Endometrial microvascular endothelial cells (primary cell): ENCODE measurements at regions not wholly inside any gene's neighbourhood (a gene's known extent, or its start where the extent isn't known, plus 50 kb on each side); places are given as distances from the start of the nearest gene placed in this dataset.

Experiments
- in situ Hi-C: cut with HindIII; loops from 2 replicates; pipeline ENCODE4 v1.10.0; 2017; ENCODE audit warnings: low sequenced_read_pairs, low pct_unique_long_range_greater_than_20kb; ENCODE audit errors: inconsistent ontology term

DNA sequence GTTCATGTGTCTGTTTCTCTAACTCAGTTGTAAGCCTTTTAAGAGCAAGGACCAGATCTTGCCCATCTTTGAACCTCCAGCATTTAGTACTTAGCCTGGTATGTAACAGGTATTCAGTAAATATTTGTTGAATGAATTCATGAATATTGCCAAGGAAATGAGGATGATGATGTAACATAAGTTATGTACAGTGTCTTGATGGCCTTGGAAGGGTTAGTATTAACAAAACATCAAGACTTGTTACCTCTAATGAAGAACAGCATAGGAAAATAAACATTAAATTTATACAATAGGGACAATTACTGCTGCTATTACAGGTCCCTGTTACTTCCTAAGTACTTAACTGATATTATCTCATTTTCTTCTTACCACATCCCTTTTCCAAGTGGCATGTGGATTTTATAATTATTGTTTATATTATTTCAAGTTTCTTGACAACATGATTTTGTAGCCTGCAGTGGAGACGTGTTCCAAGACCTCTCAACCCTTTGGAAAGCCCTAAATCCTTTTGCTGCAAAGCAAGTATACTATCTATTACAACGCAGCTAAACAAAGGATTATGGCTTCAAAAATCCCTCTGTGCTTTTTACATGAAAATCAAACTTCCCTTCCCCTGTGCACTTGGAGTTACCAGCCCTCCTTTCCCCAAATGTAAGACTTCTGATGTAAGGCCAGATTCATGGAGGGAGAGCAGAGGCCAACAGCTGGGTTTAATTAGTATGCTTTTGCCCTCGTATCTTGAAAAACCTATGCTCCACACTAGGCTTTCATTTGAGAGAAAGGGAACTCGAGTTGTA is 77.4 kb upstream of the SMIM36 start:
- in situ Hi-C loops: no loop called here

DNA sequence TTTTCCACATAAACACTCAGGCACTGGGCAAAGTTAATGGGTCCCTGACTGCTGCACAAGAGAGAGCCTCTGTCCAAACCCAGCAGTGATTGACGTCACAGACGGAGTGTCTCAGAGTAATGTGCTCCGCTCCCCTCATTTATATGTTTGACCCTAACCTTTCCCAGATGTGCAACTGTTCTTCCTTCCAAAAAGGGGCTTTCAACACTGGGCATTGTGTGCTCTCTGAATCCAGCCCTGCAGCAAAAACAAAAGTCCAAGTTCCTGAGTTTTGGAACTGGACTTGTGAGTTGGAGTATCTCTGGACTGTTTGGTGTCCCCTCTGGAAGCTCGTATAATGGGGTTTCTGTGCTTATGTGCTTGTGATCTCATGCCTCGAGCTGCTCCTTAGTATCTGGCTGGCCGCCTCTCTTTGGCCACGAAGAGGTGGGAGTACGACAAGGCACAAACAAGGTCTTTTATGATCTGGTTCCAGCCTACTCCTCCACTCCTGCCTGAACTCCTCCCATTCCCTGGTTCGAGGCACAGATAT is 76.4 kb upstream of the SMIM36 start:
- in situ Hi-C loops: no loop called here

DNA sequence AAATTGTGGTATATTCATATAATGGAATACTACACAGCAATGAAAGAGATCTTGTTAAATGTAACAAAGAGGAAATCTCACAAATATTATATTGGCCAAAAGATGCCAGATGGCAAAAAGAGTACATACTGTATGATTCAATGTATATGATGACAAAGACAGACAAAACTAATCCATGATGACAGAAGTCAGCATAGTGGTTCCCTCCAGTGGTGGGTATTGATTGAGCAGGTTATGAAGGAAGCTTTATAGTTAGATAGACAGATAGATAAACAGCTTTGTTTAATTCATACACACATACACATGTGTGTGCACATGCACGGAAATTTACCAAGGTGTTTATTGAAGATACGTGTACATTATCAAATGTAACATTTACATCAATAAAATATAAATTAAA is 74.4 kb upstream of the SMIM36 start:
- in situ Hi-C loops: no loop called here

DNA sequence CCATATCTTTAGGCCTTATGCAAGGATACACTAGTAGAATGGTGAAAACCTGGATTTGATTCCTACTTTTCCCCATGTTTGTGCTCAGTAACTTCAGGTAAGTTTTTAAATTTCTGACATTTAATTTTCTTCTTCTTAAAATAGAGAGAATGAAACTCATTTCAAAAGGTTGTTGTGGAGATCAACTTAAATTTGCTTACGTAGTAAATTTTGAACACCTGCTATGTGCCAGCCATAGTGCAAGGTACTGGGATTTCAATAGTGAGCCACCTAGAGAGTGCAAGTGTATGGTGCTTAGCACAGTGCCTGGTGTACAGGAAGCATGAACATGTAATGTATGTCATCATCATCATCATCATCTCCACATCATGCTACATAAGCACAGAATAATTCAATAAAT is 73.6 kb upstream of the SMIM36 start:
- in situ Hi-C loops: no loop called here

DNA sequence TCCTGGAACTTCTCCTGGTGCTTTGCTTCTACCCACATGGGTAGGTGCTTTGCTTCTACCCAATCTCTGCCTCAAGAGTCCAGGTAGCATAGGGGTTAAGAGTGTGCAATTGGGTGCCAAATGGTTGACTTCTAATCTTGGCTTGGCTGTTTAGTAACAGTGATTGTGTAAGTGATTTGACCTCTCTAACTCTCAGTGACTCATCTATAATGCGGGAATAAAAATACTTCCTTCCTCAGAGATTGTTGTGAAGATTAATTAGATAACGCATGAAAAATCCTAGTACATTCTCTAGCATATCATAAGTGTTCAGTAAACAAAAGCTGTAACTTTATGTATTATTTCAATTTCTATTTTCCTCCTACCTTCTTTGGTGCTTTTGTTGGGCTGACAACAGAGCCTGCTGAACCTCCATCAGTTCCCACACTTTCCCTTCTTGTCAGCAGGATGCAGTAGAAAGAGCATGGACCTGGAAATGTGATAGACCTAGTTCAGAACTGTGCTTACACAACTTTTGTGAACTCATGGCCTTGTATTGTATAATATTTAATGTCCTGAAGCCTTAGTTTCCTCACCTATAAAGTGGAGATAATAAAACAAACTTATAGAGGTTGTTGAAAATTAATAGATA is 72.9 kb upstream of the SMIM36 start:
- in situ Hi-C loops: no loop called here

DNA sequence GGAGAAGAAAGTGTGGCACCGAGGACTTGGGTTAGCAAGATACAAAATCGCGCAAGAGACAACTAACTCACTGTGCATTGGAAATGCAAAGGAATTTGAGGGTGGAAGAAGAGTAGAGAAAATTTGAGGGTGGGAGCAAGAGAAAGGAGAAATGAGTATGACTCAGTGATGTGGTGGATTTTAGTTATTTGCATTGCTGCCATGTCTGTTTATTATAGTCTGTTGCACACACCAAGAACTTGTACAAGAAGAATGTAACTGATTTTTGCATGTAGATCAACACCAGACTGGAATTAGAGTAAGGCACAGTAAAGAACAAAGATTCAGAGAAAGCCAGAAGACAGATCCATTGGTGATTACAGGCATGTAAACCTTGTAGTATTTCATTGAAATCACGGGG is 71.6 kb upstream of the SMIM36 start:
- in situ Hi-C loops: no loop called here

DNA sequence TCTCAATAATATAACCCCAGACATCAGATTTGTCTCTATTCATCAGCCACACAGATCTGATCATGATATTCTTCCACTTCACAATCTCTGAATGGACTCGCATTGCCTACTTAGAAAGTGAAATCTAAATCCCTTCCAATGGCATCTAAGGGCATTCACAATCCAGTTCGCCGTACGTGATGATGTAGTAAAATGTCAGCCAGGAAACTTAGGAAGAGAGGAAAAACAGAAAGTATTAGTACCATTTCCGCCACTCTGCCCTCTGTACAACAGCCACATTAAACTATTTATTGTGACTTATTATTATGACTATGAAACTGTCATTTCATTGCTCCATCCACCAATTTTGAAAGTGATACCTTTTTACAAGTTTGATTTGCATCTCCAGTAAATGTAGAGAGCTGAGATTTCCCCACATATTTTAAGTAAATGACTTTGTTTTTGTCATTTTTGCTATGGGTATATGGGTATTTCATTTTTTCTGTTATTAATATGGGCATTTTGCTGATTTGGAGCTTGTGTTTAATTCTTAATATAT is 69.4 kb upstream of the SMIM36 start:
- in situ Hi-C loops: no loop called here

DNA sequence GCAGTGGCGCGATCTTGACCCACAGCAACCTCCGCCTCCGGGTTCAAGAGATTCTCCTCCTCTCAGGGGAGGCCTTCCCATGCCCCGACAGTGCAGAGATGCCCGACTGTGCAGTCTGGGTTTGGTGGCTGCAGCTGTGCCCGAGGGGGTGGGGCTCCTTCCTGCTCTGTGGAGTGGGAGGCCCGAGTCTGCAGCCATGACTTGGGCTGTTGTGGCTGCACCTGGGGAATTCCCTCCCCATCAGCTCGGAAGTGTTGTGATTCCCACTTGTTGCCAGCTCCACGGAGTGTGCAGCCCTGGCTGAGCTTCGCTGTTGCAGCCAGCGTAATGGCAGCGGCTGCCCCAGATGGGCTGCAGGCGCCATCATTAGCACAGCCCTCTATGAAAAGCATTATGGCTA is 66.4 kb upstream of the SMIM36 start:
- in situ Hi-C loops: no loop called here

DNA sequence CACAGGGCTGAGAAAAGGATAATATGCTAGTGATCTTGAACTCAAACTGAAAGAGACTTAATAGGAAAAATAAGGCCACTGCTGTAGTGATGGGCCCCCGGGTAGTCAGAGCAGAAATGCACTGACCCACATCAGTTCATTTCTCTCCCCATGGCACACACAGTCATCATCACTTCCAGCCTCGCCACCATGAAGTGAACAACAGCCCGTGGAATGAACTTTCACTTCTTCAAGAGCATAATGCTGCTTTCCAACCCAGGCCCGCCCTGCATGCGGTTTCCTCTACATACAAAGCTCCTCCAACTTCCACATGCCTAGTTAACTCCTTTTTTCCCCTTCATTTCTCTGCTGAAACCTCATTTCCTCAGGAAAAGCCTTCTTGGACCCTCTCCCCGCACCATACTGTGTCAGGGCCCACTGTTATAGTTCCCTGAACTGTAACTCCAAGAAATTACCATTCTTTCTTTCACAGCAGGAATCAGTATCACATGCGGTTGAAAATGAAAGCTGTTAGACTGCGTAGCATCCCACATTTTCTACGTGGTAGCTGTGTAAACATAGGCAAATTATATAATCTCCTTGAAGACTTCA is 65.8 kb upstream of the SMIM36 start:
- in situ Hi-C loops: no loop called here

DNA sequence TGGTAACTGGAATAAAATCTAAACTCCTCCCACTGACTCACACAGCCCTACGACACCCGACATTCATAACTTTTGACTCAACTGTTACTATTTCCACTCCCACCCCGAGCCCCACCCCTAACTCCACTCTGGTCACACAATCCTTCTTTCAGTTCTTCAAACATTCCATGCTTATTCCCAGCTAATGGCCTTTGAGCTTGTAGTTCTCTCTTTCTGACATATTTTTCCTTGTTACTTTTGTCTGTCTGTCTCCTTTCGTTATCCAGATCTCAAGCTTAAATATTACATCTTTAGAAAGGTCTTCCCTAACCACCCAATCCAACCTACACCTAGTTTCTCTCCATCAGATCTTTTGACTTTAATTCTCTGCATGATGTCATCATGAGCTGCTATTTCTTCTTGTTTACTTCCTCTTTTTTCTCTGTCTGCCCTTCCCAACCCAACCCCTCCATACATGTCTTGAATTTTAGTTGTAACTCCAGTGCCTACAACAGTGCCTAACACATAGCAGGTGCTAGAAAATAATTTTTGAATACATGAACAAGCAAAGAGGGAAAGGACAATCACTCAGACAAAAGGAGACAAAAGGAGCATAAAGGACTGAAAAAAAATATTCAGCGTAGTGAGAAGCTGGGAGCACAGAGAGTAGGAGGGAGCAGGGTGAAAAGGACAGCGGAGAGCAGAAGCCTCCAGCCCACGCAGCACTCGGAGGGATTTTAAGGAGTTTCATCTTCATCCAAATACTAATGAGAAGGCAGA is 65.2 kb upstream of the SMIM36 start:
- in situ Hi-C loops: no loop called here

DNA sequence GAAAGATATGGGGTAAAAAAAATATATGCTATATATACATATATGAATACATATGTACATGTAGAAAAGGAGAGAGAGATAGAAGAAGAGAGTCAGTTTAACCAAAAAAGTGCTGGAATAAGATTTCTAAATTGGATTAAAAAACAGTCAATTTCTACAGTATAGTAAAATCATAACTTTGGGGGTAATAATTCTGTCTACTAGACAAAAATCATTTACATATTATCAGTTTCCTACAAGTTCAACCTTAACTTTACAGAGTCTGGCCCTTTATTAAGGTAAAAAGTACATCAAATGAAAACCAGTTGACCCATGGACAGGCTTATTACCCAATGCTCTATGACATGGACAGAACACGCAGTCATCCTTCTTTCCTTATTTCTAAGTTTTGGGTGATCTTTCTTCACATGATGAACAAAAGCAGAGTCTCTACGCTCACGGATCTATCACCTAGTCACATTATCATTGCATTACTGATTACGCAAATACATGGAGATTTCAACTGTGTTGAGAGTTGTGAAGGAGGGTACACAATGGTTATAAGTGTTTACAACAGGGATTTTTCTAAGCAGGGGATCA is 63.9 kb upstream of the SMIM36 start:
- in situ Hi-C loops: no loop called here

DNA sequence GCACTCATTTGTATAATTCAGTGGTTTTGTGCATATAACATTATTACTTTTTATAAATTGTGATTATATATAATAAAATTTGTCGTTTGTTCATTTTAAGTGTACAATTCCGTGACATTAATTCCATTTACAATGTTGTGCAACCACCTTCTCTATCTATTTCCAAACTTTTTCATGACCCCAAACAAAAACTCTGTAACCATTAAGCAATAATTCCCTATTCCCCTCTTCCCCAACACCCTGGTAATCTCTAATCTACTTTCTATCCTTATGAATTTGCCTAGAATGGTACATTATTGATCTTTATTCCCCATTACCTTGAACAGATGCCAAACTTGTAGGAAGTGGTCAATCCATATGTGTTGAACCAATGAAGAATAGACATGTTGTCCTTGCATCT is 61.3 kb upstream of the SMIM36 start:
- in situ Hi-C loops: no loop called here

DNA sequence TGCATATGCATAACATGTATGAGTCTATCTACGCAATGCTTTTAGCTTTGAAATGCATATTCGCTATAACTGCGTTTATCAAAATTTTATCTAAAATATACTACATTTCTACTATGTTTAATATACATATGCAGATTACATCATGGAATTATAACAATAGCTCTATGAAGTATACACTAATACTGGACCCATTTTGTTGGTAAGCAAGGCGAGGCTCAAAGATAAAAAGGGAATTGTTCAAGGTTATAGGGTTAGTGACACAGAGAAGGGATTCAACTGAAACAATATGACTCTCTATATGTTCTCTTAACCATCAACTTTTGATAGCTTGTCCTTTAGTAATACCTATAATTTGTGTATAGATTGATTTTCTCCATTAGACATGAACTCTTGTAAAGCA is 60.9 kb upstream of the SMIM36 start:
- in situ Hi-C loops: no loop called here

DNA sequence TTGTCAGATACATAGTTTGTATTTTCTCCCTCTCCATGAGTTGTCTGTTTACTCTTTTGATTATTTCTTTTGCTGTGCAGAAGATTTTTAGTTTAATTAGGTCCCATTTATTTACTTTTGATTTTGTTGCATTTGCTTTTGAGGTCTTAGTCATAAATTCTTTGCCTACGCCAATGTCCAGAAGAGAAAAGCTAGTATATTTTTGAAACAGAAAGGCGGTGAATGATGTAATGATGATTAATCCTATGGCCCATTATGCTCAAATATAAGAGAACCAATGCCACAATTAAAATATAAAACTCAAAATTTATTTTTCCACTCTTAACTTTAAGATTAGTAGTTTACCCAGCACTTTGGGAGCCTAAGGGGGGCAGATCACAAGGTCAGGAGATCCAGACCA is 59.8 kb upstream of the SMIM36 start:
- in situ Hi-C loops: no loop called here

DNA sequence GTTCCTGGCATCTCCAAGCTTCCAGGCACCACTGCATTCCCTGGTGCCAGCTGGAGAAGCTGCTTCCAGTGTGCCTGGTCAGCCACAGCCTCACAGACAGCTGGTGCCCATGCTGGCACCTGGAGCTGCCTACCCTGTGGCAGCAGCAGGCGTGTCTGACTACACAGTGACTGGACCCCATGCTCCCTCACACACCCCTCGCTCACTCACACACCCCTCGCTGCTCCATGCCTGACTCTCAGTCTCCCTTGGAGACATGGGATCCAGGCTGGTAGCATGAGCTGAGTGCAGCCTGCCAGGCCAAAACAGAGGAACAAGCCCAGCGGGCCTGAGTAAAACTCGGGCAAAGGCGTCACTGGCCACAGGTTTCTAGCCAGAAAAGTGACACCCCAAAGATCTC is 59.1 kb upstream of the SMIM36 start:
- in situ Hi-C loops: no loop called here

DNA sequence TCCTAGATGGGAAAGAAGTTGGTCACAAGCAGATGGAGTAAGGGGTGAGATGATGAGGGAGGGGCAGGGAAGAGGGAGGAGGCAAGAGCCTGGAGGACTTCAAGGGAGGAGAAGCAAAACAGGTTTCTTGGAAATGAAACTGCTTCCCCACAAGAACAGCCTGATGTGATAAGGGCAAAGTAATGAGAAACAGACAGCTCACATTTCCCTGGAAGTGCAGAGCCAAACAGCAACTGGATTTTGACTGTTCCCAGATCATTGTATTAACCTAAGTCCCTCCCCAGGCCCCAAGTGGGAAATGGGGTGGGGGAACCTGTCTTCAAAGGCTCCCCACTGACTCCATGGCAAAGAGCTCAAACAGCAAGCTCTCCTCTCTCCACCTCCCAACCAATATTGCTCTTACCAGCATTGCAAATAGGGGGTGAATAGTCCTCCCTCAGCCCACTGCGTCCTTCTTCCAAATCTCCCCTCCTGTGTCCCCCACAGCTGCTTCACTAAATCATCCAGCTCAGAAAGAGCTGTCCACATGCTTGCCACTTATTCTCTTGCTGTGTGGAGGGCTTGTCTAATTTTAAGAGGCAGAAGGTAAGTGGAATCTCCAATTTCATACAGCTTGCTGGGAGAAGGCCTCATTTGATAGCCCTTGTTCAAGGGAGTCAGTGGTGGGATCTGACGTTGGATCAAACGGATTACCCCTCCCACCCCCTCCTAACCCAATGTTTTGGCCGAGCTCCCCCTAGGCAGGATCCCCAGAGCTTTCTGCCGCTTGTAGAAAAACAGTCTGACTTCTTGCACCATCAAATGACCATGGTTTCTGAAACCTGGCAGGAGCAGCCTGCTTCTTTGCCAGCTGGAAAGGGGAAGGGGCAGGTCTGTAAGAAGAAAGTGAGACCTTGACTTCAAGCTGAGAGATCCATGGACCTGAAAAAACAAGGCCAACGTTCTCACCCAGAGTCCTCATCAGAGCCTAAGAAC is 56.3 kb upstream of the SMIM36 start:
- in situ Hi-C loops: no loop called here

DNA sequence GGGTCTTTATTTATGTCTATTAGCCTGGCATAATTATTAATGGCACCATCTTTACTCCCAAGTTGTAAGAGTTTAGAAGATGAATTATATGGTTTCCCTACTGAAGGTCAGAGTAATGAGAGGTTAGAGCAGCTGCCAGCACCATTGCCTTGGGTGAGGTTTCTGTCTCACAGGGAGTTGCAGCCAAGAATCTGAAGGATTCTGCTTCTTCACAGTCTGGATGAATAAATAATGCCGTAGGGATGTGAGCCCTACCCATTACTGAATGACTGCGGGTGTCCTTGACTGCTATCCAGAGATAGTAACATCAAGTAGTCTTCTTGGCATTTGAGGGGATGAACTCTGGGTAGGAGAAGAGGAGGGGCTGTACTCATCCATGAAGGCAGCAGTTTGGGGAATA is 52.8 kb upstream of the SMIM36 start:
- in situ Hi-C loops: no loop called here

DNA sequence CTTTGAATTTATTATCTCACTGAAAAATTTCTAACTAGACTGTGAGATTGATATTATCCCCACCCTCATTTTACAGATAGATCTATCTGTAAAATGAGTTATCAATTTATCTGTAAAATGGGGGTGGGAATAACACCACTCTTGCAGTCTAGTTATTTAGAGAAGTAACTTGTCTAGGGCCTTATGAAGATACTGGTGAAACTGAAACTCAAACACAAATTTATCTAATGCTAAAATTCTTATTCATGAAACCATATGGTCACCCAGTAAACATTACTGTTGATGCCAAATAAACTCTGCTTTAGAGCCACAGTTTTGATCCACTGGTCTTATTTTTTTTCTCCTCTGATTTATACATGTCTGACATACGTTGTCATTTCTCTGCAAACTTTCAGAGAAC is 52.1 kb upstream of the SMIM36 start:
- in situ Hi-C loops: no loop called here
